A549 (cell line): ENCODE measurements at regions not wholly inside any gene's neighbourhood (a gene's known extent, or its start where the extent isn't known, plus 50 kb on each side); places are given as distances from the start of the nearest gene placed in this dataset.

Source experiments
- ATAC-seq, 2 experiments: fragments of 200-7000 bp in 1 of 2; fragments of >200 bp in 1 of 2; cut with Nextera tagmentation in 1 of 2; cut with Tn5 transposase in 1 of 2; 3 replicates each; pipeline versions ENCODE4 v1.8.0 to v1.9.1; 2018 to 2020; ENCODE audit warnings: mild to moderate bottlenecking in 1 of 2, moderate library complexity in 1 of 2
- CTCF ChIA-PET: fragments of 300-600 bp; sonication (Branson Sonifier 250); formaldehyde crosslinking; extraction: SDS; loops from one replicate; lab custom pipeline; 2021; ENCODE audit warnings: antibody characterized with exemption, inconsistent platforms; lab: Yijun Ruan, JAX
- POLR2A ChIA-PET: fragments of 350-600 bp; formaldehyde crosslinking; extraction: SDS; loops from one replicate; lab custom pipeline; 2021; ENCODE audit warnings: antibody characterized with exemption, inconsistent platforms; lab: Yijun Ruan, JAX
- DNase-seq, 2 experiments: peaks; one replicate each; pipeline versions ENCODE4 v3.0.0 to v3.0.0-alpha.2; 2011 to 2016; ENCODE audit warnings: low read depth in 1 of 2, low spot score in 1 of 2
- FAIRE-seq: peaks from 2 replicates; lab custom pipeline; 2011; peaks lifted over from hg19 to GRCh38; lab: Jason Lieb, UNC
- H3K27ac ChIP-seq, 2 experiments: fragments of >200 bp; sonication (Bioruptor Twin); formaldehyde crosslinking; 3 replicates each; pipeline ENCODE4 v1.5.1; 2016 to 2017
- H3K4me1 ChIP-seq: fragments of >200 bp; sonication (Bioruptor Twin); formaldehyde crosslinking; 3 replicates; pipeline ENCODE4 v1.6.1; 2016
- H3K4me2 ChIP-seq: fragments of >200 bp; sonication (Bioruptor Twin); formaldehyde crosslinking; 3 replicates; pipeline ENCODE4 v1.6.1; 2016
- H3K4me3 ChIP-seq: fragments of >200 bp; sonication (Bioruptor Twin); formaldehyde crosslinking; 3 replicates; pipeline ENCODE4 v1.5.1; 2016
- H3K9me3 ChIP-seq: fragments of >200 bp; sonication (Bioruptor Twin); formaldehyde crosslinking; 3 replicates; pipeline ENCODE4 v1.6.1; 2016
- CBX8 ChIP-seq: fragments of 200-600 bp; sonication (generic); IDR thresholded peaks from 2 replicates; pipeline ENCODE4 v1.6.1; 2016
- CEBPB ChIP-seq, 2 experiments: fragments of >200 bp in 1 of 2; sonication (Bioruptor Twin) in 1 of 2; formaldehyde crosslinking in 1 of 2; IDR thresholded peaks; 2 replicates each; pipeline ENCODE4 v1.6.1; 2012 to 2016
- CHD2 ChIP-seq: fragments of 150-350 bp; IDR thresholded peaks from 2 replicates; pipeline ENCODE4 v1.6.1; 2014; ENCODE audit warnings: low read length; ENCODE audit not compliant: partially characterized antibody
- EHMT2 ChIP-seq: fragments of 200-600 bp; sonication (generic); IDR thresholded peaks from 2 replicates; pipeline ENCODE4 v1.6.1; 2016; ENCODE audit warnings: antibody characterized with exemption, low read depth, mild to moderate bottlenecking, moderate library complexity
- EP300 ChIP-seq, 2 experiments: fragments of >200 bp; sonication (Bioruptor Twin); formaldehyde crosslinking; IDR thresholded peaks; 2 replicates in 1 of 2; 3 replicates in 1 of 2; pipeline ENCODE4 v1.6.1; 2016 to 2017
- ESRRA ChIP-seq: fragments of 150-350 bp; IDR thresholded peaks from 2 replicates; pipeline ENCODE4 v1.6.1; 2014; ENCODE audit warnings: mild to moderate bottlenecking, low read length, borderline replicate concordance
- FOSL2 ChIP-seq, 2 experiments: fragments of 450-650 bp in 1 of 2; fragments of >200 bp in 1 of 2; sonication (Bioruptor Twin) in 1 of 2; formaldehyde crosslinking; IDR thresholded peaks; 2 replicates each; pipeline versions ENCODE4 v1.5.0 to v1.6.1; 2016 to 2020; ENCODE audit warnings: mild to moderate bottlenecking in 1 of 2, moderate library complexity in 1 of 2
- FOXS1 ChIP-seq: fragments of 250-450 bp; sonication (Bioruptor Pico); IDR thresholded peaks from 2 replicates; pipeline ENCODE4 v1.5.0; 2020; ENCODE audit warnings: mild to moderate bottlenecking, moderate library complexity
- HOXA7 ChIP-seq: fragments of 250-450 bp; sonication (Bioruptor Pico); IDR thresholded peaks from 2 replicates; pipeline ENCODE4 v1.5.0; 2020; ENCODE audit warnings: mild to moderate bottlenecking, moderate library complexity
- HOXB13 ChIP-seq: fragments of 250-450 bp; sonication (Bioruptor Pico); IDR thresholded peaks from 2 replicates; pipeline ENCODE4 v1.5.0; 2020; ENCODE audit warnings: low read depth, mild to moderate bottlenecking, moderate library complexity
- JUNB ChIP-seq: fragments of >200 bp; sonication (Bioruptor Twin); formaldehyde crosslinking; IDR thresholded peaks from 2 replicates; pipeline ENCODE4 v1.6.1; 2016
- KDM1A ChIP-seq: fragments of 200-600 bp; sonication (generic); IDR thresholded peaks from 2 replicates; pipeline ENCODE4 v1.6.1; 2016; ENCODE audit warnings: low read depth, mild to moderate bottlenecking
- MAZ ChIP-seq: fragments of 150-350 bp; IDR thresholded peaks from 2 replicates; pipeline ENCODE4 v1.6.1; 2014; ENCODE audit warnings: antibody characterized with exemption, low read depth, low read length, borderline replicate concordance
- PHF8 ChIP-seq: fragments of 200-600 bp; sonication (generic); IDR thresholded peaks from 2 replicates; pipeline ENCODE4 v1.6.1; 2016; ENCODE audit warnings: low read depth, mild to moderate bottlenecking, antibody characterized with exemption, moderate library complexity, borderline replicate concordance
- RAD21 ChIP-seq, 2 experiments: fragments of >200 bp in 1 of 2; sonication (Bioruptor Twin) in 1 of 2; formaldehyde crosslinking in 1 of 2; IDR thresholded peaks in 1 of 2; conservative IDR thresholded peaks in 1 of 2; 2 replicates in 1 of 2; 3 replicates in 1 of 2; pipeline ENCODE4 v1.6.1; 2012 to 2018; ENCODE audit warnings: inconsistent platforms in 1 of 2
- RNF2 ChIP-seq: fragments of 200-600 bp; sonication (generic); IDR thresholded peaks from 2 replicates; pipeline ENCODE4 v1.6.1; 2016; ENCODE audit warnings: low read depth, mild to moderate bottlenecking, antibody characterized with exemption, moderate library complexity, borderline replicate concordance
- SMC3 ChIP-seq: fragments of >200 bp; sonication (Bioruptor Twin); formaldehyde crosslinking; IDR thresholded peaks from 3 replicates; pipeline ENCODE4 v1.6.1; 2018; ENCODE audit warnings: inconsistent platforms
- TFCP2L1 ChIP-seq: fragments of 250-450 bp; sonication (Bioruptor Pico); IDR thresholded peaks from 2 replicates; pipeline ENCODE4 v1.5.0; 2021; ENCODE audit warnings: mild to moderate bottlenecking
- ZFP36 ChIP-seq: fragments of 450-650 bp; IDR thresholded peaks from 2 replicates; pipeline ENCODE4 v1.6.1; 2014; ENCODE audit warnings: borderline replicate concordance; ENCODE audit not compliant: partially characterized antibody
- ZSCAN20 ChIP-seq: fragments of 250-450 bp; sonication (Bioruptor Pico); IDR thresholded peaks from 2 replicates; pipeline ENCODE4 v1.8.0; 2022; ENCODE audit warnings: mild to moderate bottlenecking, moderate library complexity
- WGBS: methylation state at CpG from one replicate; pipeline ENCODE4 v1.1.6; 2017; ENCODE audit errors: missing lambda C conversion rate; 5-methylcytosine and 5-hydroxymethylcytosine counted together
- TF ChIP-seq, protein P1 (sequence below): fragments of 250-450 bp; sonication (Bioruptor Pico); IDR thresholded peaks from 2 replicates; pipeline ENCODE4 v1.5.0; 2021; ENCODE audit warnings: mild to moderate bottlenecking, moderate library complexity, borderline replicate concordance
- TF ChIP-seq, protein P2 (sequence below): IDR thresholded peaks from 2 replicates; pipeline ENCODE4 v1.6.1; 2012
- TF ChIP-seq, protein P3 (sequence below): fragments of >200 bp; sonication (Bioruptor Twin); formaldehyde crosslinking; IDR thresholded peaks from 3 replicates; pipeline ENCODE4 v1.5.1; 2016
- TF ChIP-seq, protein P4 (sequence below): fragments of 250-450 bp; sonication (Bioruptor Pico); IDR thresholded peaks from 2 replicates; pipeline ENCODE4 v1.5.0; 2020; ENCODE audit warnings: low read depth, mild to moderate bottlenecking, moderate library complexity

DNA sequence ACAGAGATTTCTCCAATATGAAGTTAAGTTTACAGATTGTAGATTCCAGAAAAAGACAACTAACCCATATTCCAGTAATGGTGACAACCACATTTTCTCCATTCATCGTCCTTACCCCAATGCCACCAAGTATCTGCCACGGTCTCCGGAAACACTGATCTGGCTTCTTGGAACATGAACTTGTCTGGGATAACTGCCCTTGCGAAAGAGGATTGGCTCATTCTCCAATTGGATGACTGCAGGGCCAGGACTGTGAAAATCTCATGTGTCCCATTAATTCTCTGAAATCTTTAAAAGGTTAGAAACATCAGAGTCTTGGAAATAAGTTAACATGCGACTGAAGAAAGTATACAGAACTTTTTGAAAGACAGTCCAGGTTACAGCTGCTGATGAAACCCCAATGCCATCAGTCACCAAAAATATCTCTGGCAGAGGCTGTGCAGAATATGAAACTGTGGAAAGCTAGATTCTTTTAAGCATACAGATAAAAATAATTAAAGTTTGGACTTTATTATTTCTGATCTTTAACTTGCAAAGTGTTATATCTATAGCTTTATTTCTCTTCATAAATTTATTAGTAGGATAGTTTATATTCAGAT is 496.9 kb downstream of the PPARGC1A start:
- DNase-seq: no peak
- no peak for FAIRE-seq
- CTCF ChIA-PET: interaction anchor here (1.0 kb wide), 1 partner anchor 9 kb away, joined by 3 read pairs; no protein-coding TSS in a partner anchor
- Histone ChIP-seq H3K27ac (no peak overlapping the region), H3K4me2 (no peak overlapping the region), H3K4me1 (no peaks in the 10 kb centered on the region)
- 39% methylated on average over 5 of the region's 5 CpGs for WGBS
- TF ChIP-seq RNF2 (no peak), ZSCAN20 (no peak), HOXA7 (CRISPR knock-in tag) (no peak), EP300 (IDR thresholded peaks at IDR 0.05) (no peak), EHMT2 (no peak)
- TF ChIP-seq, all 56 proteins: peak for 0
- no peak for ATAC-seq
- Histone ChIP-seq H3K4me3 (no peak overlapping the region), H3K9me3 (no peaks in the 10 kb centered on the region)
- POLR2A ChIA-PET: no interaction called here

DNA sequence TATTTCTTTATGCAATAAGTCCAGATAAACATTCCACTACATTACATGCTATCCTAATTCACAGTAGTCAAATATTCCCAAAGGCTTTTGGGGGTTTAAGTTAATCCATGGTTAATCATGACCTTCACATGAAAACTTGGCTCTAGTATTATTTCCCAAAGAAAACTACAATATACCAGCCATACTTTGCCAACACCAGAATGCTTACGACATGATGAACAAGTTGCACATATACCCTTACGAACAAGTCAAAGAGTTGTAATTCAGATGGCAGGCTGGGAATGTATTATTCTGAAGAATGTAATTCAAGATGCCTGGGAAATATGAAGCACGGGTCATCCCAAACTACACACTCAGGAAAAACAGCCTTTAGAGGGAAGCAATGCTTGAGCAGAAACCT is 499.6 kb downstream of the PPARGC1A start:
- H3K9me3 ChIP-seq: no peaks in the 10 kb centered on the region
- WGBS: 28% methylated on average over 3 of the region's 3 CpGs
- DNase-seq (no peak), FAIRE-seq (no peak), ATAC-seq (no peak)
- CTCF ChIA-PET: no interaction called here
- TF ChIP-seq FOXS1 (CRISPR knock-in tag) (no peak), KDM1A (no peak), SMC3 (no peak), CHD2 (no peak), CBX8 (no peak), JUNB (no peak), TFCP2L1 (CRISPR knock-in tag) (no peak), RAD21 (conservative IDR thresholded peaks at IDR 0.05 in 1 of 2, IDR thresholded peaks at IDR 0.05 in 1 of 2) (no peak), ESRRA (no peak), HOXB13 (no peak), EHMT2 (no peak), RNF2 (no peak), HOXA7 (CRISPR knock-in tag) (no peak), FOSL2 (IDR thresholded peaks at IDR 0.05) (no peak), FOSL2 (CRISPR knock-in tag; IDR thresholded peaks at IDR 0.05) (no peak), PHF8 (no peak), ZFP36 (no peak), EP300 (IDR thresholded peaks at IDR 0.05) (no peak)
- TF ChIP-seq, protein P1, sequence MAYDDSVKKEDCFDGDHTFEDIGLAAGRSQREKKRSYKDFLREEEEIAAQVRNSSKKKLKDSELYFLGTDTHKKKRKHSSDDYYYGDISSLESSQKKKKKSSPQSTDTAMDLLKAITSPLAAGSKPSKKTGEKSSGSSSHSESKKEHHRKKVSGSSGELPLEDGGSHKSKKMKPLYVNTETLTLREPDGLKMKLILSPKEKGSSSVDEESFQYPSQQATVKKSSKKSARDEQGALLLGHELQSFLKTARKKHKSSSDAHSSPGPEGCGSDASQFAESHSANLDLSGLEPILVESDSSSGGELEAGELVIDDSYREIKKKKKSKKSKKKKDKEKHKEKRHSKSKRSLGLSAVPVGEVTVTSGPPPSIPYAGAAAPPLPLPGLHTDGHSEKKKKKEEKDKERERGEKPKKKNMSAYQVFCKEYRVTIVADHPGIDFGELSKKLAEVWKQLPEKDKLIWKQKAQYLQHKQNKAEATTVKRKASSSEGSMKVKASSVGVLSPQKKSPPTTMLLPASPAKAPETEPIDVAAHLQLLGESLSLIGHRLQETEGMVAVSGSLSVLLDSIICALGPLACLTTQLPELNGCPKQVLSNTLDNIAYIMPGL (CRISPR knock-in tag): no peak
- TF ChIP-seq, protein P2, sequence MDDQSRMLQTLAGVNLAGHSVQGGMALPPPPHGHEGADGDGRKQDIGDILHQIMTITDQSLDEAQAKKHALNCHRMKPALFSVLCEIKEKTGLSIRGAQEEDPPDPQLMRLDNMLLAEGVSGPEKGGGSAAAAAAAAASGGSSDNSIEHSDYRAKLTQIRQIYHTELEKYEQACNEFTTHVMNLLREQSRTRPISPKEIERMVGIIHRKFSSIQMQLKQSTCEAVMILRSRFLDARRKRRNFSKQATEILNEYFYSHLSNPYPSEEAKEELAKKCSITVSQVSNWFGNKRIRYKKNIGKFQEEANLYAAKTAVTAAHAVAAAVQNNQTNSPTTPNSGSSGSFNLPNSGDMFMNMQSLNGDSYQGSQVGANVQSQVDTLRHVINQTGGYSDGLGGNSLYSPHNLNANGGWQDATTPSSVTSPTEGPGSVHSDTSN: no peak
- no peak overlapping the region for H3K4me3 ChIP-seq
- no peak overlapping the region for H3K4me2 ChIP-seq
- no peak overlapping the region for H3K27ac ChIP-seq
- H3K4me1 ChIP-seq: no peaks in the 10 kb centered on the region
- POLR2A ChIA-PET: no interaction called here

DNA sequence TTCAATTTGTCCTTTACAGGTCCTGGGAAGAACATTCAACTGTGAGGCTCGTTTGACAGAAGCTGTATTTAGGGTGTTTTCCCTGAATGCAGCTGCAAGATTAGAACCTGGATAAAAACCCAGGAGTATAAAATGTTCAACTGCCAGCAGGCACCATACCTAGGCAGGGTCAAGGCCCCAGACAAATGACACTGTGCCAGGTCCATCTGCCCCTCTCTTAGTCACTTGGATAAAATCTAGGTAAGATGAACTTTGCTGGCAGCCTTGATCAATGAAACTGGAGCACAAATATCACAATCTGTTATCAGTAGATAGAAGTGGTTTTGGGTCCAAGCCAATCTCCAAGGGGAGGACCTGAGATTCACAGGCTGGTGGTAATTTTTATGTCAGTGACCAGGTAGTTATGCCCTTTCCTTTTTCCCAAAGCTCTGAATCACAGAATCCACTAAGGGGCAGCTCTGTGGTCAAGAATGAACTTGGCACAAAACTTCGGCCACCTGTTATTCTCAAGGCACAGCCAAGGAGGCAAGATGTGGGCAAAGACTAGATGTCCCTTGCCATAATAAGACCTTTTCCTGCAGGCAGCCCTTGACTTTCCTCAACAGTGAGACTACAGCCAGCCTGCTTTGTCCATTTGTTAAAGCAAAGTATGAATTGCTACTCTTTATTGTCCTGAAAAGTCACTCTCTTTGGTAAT is 501.0 kb downstream of the PPARGC1A start:
- no peak overlapping the region for H3K27ac ChIP-seq
- no peaks in the 10 kb centered on the region for H3K9me3 ChIP-seq
- FAIRE-seq (no peak), DNase-seq (no peak), ATAC-seq (no peak)
- WGBS: 19% methylated on average over 2 of the region's 2 CpGs
- H3K4me1 ChIP-seq: no peaks in the 10 kb centered on the region
- no peak overlapping the region for H3K4me2 ChIP-seq
- ChIA-PET CTCF (no interaction called here), POLR2A (no interaction called here)
- H3K4me3 ChIP-seq: no peak overlapping the region
- TF ChIP-seq, protein P3, sequence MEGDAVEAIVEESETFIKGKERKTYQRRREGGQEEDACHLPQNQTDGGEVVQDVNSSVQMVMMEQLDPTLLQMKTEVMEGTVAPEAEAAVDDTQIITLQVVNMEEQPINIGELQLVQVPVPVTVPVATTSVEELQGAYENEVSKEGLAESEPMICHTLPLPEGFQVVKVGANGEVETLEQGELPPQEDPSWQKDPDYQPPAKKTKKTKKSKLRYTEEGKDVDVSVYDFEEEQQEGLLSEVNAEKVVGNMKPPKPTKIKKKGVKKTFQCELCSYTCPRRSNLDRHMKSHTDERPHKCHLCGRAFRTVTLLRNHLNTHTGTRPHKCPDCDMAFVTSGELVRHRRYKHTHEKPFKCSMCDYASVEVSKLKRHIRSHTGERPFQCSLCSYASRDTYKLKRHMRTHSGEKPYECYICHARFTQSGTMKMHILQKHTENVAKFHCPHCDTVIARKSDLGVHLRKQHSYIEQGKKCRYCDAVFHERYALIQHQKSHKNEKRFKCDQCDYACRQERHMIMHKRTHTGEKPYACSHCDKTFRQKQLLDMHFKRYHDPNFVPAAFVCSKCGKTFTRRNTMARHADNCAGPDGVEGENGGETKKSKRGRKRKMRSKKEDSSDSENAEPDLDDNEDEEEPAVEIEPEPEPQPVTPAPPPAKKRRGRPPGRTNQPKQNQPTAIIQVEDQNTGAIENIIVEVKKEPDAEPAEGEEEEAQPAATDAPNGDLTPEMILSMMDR: no peak
- TF ChIP-seq MAZ: no peak
- TF ChIP-seq CHD2: no peak
- no peak for TF ChIP-seq FOXS1 (CRISPR knock-in tag)
- TF ChIP-seq, protein P4, sequence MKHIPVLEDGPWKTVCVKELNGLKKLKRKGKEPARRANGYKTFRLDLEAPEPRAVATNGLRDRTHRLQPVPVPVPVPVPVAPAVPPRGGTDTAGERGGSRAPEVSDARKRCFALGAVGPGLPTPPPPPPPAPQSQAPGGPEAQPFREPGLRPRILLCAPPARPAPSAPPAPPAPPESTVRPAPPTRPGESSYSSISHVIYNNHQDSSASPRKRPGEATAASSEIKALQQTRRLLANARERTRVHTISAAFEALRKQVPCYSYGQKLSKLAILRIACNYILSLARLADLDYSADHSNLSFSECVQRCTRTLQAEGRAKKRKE (CRISPR knock-in tag): no peak
- TF ChIP-seq EP300 (IDR thresholded peaks at IDR 0.05): no peak
- TF ChIP-seq CEBPB (IDR thresholded peaks at IDR 0.05): no peak
